Tibial artery (tissue), 4 donors: ENCODE measurements at regions not wholly inside any gene's neighbourhood (a gene's known extent, or its start where the extent isn't known, plus 50 kb on each side); places are given as distances from the start of the nearest gene placed in this dataset.

Experiments used
- DNase-seq, 2 donors: peaks; one replicate each; pipeline ENCODE4 v3.0.0-alpha.2; 2019
- H3K27ac ChIP-seq, 2 donors: fragments of 200-600 bp; sonication (generic) in 1 of 2; 1 replicate in 1 of 2; 2 replicates in 1 of 2; pipeline ENCODE4 v1.5.1; 2018 to 2019; ENCODE audit warnings: mild to moderate bottlenecking in 1 of 2
- H3K27me3 ChIP-seq, 2 donors: fragments of 200-600 bp; sonication (generic) in 1 of 2; one replicate each; pipeline versions ENCODE4 v1.5.1 to v1.6.0; 2016 to 2019
- H3K36me3 ChIP-seq, 3 donors: fragments of 200-600 bp; sonication (generic) in 2 of 3; one replicate each; pipeline ENCODE4 v1.5.1; 2016 to 2019; ENCODE audit warnings: mild to moderate bottlenecking in 2 of 3
- H3K4me1 ChIP-seq, 4 donors: fragments of 200-600 bp; sonication (generic) in 2 of 4; 1 replicate in 3 of 4; 2 replicates in 1 of 4; pipeline ENCODE4 v1.5.1; 2016 to 2019
- H3K4me3 ChIP-seq, 2 donors: fragments of 200-600 bp; sonication (generic) in 1 of 2; 1 replicate in 1 of 2; 2 replicates in 1 of 2; pipeline ENCODE4 v1.5.1; 2018 to 2019; ENCODE audit warnings: mild to moderate bottlenecking in 2 of 2
- H3K9me3 ChIP-seq, 3 donors: fragments of 200-600 bp; sonication (generic) in 1 of 3; one replicate each; pipeline ENCODE4 v1.5.1; 2016 to 2019
- CTCF ChIP-seq, 2 experiments: fragments of 200-600 bp in 1 of 2; fragments of 450-650 bp in 1 of 2; IDR thresholded peaks; one replicate each; pipeline ENCODE4 v1.5.1; 2017 to 2019; ENCODE audit warnings: antibody characterized with exemption in 2 of 2, mild to moderate bottlenecking in 1 of 2, moderate library complexity in 1 of 2
- intact Hi-C: fragments of 100-400 bp; cut with DNase I; formaldehyde crosslinking; loops from one replicate; pipeline ENCODE4 v1.15.0; 2023; ENCODE audit warnings: low total_unique reads

- no peaks in the 10 kb centered on the region for H3K36me3 ChIP-seq
- DNase-seq: no peak
- TF ChIP-seq CTCF (IDR thresholded peaks at IDR 0.05): no peak
- H3K27me3 ChIP-seq: no peaks in the 10 kb centered on the region
- no peaks in the 10 kb centered on the region for H3K4me1 ChIP-seq
- no peak overlapping the region for H3K4me3 ChIP-seq
- no peaks in the 10 kb centered on the region for H3K9me3 ChIP-seq
- no peak overlapping the region for H3K27ac ChIP-seq
- intact Hi-C loops: no loop called here
Measured at GRCh38 chr14:27175489-27175888, 577.7 kb upstream of the NOVA1 start.

GRCh38 chr14:27181333-27181732, 583.5 kb upstream of the NOVA1 start:
- Histone ChIP-seq H3K36me3 (no peaks in the 10 kb centered on the region), H3K27me3 (no peaks in the 10 kb centered on the region), H3K9me3 (no peaks in the 10 kb centered on the region), H3K27ac (no peak overlapping the region), H3K4me3 (no peak overlapping the region), H3K4me1 (no peaks in the 10 kb centered on the region)
- intact Hi-C loops: no loop called here
- no peak for DNase-seq
- no peak for TF ChIP-seq CTCF (IDR thresholded peaks at IDR 0.05)

- Histone ChIP-seq H3K27me3 (no peaks in the 10 kb centered on the region), H3K4me3 (no peak overlapping the region), H3K27ac (no peak overlapping the region), H3K4me1 (no peaks in the 10 kb centered on the region), H3K36me3 (no peaks in the 10 kb centered on the region), H3K9me3 (no peaks in the 10 kb centered on the region)
- DNase-seq: no peak
- intact Hi-C loops: no loop called here
- TF ChIP-seq CTCF (IDR thresholded peaks at IDR 0.05): no peak
Measured at GRCh38 chr14:27184427-27184826, 586.6 kb upstream of the NOVA1 start.

- no peaks in the 10 kb centered on the region for H3K27me3 ChIP-seq
- no peak for DNase-seq
- H3K4me1 ChIP-seq: no peaks in the 10 kb centered on the region
- no peaks in the 10 kb centered on the region for H3K9me3 ChIP-seq
- no peak overlapping the region for H3K4me3 ChIP-seq
- intact Hi-C loops: no loop called here
- H3K36me3 ChIP-seq: no peaks in the 10 kb centered on the region
- TF ChIP-seq CTCF (IDR thresholded peaks at IDR 0.05): no peak
- no peak overlapping the region for H3K27ac ChIP-seq
Measured at GRCh38 chr14:27186048-27186447, 588.2 kb upstream of the NOVA1 start.

- Histone ChIP-seq H3K36me3 (no peaks in the 10 kb centered on the region), H3K4me1 (no peaks in the 10 kb centered on the region), H3K4me3 (no peak overlapping the region), H3K27ac (no peak overlapping the region), H3K9me3 (no peaks in the 10 kb centered on the region), H3K27me3 (no peaks in the 10 kb centered on the region)
- DNase-seq: no peak
- intact Hi-C loops: no loop called here
- no peak for TF ChIP-seq CTCF (IDR thresholded peaks at IDR 0.05)
Measured at GRCh38 chr14:27187136-27187535, 589.3 kb upstream of the NOVA1 start.

GRCh38 chr14:27190296-27190695, 592.5 kb upstream of the NOVA1 start:
- intact Hi-C loops: no loop called here
- Histone ChIP-seq H3K4me3 (no peak overlapping the region), H3K36me3 (no peaks in the 10 kb centered on the region), H3K9me3 (no peaks in the 10 kb centered on the region), H3K4me1 (no peaks in the 10 kb centered on the region), H3K27ac (no peak overlapping the region), H3K27me3 (no peaks in the 10 kb centered on the region)
- DNase-seq: no peak
- TF ChIP-seq CTCF (IDR thresholded peaks at IDR 0.05): no peak
